Heart left ventricle (tissue), 16 donors: ENCODE measurements at regions not wholly inside any gene's neighbourhood (a gene's known extent, or its start where the extent isn't known, plus 50 kb on each side); places are given as distances from the start of the nearest gene placed in this dataset.
A peak's percentile ranks its signal among the peaks of the same experiment; 100 is the strongest.

Experiments used
- ATAC-seq, 4 donors: fragments of 200-7000 bp; cut with Tn5 transposase; one replicate each; pipeline ENCODE4 v1.9.1; 2020 to 2022; ENCODE audit warnings: moderate library complexity in 4 of 4, mild to moderate bottlenecking in 3 of 4, moderate number of reproducible peaks in 1 of 4
- DNase-seq, 5 donors: peaks; one replicate each; pipeline ENCODE4 v3.0.0-alpha.2; 2020
- H3K27ac ChIP-seq, 12 donors: fragments of 200-600 bp; sonication (generic) in 4 of 12; one replicate each; pipeline versions ENCODE4 v1.5.0 to v1.8.0; 2016 to 2022; ENCODE audit warnings: mild to moderate bottlenecking in 2 of 12
- H3K27me3 ChIP-seq, 9 donors: fragments of 200-600 bp; sonication (generic) in 2 of 9; one replicate each; pipeline versions ENCODE4 v1.5.1 to v1.8.0; 2016 to 2022; ENCODE audit warnings: mild to moderate bottlenecking in 3 of 9
- H3K36me3 ChIP-seq, 9 donors: fragments of 200-600 bp; sonication (generic) in 2 of 9; one replicate each; pipeline versions ENCODE4 v1.5.0 to v1.8.0; 2018 to 2022; ENCODE audit warnings: mild to moderate bottlenecking in 2 of 9
- H3K4me1 ChIP-seq, 12 donors: fragments of 200-600 bp; sonication (generic) in 4 of 12; one replicate each; pipeline versions ENCODE4 v1.5.0 to v1.8.0; 2016 to 2022; ENCODE audit warnings: mild to moderate bottlenecking in 3 of 12
- H3K4me3 ChIP-seq, 12 donors: fragments of 200-600 bp; sonication (generic) in 4 of 12; one replicate each; pipeline versions ENCODE4 v1.5.0 to v1.8.0; 2017 to 2022; ENCODE audit warnings: mild to moderate bottlenecking in 9 of 12, moderate library complexity in 4 of 12
- H3K9me3 ChIP-seq, 12 donors: fragments of 200-600 bp; sonication (generic) in 4 of 12; one replicate each; pipeline versions ENCODE4 v1.5.0 to v1.8.0; 2016 to 2022; ENCODE audit warnings: mild to moderate bottlenecking in 1 of 12
- POLR2A ChIP-seq, 2 donors: fragments of 450-650 bp; IDR thresholded peaks; one replicate each; pipeline ENCODE4 v1.6.1; 2017; ENCODE audit warnings: antibody characterized with exemption in 2 of 2, mild to moderate bottlenecking in 2 of 2, moderate library complexity in 2 of 2
- WGBS, 4 donors: extraction: QIAGEN DNeasy Blood & Tissue Kit in 2 of 4; methylation state at CpG; one replicate each; pipeline versions ENCODE4 v1.1.5 to v1.1.7; 2013 to 2018; 5-methylcytosine and 5-hydroxymethylcytosine counted together
- intact Hi-C, 10 donors: fragments of 100-400 bp; cut with DNase I; formaldehyde crosslinking; loops; one replicate each; pipeline versions ENCODE4 v1.11.1 to v1.14.2; 2022
- TF ChIP-seq, protein P1 (sequence below), 12 donors: fragments of 200-600 bp; sonication (generic) in 4 of 12; IDR thresholded peaks; one replicate each; pipeline versions ENCODE4 v1.5.0 to v1.8.0; 2018 to 2022; ENCODE audit warnings: antibody characterized with exemption in 12 of 12, mild to moderate bottlenecking in 5 of 12
- donor health status: ischemic (EF 13 %, LVEDD 7.1; RV severe dilation, severe dysfunction).
- donor health status: healthy with polysubstance abuse.
- donor health status: DM: no; HTN: yes; CAD: no.
- donor health status: DM: no; HTN: no; CAD: no.
- donor health status: ischemic (EF 25% LVEDD 6.9; RV normal size, moderate dysfunction).
- donor health status: ischemic (EF 25% LVEDD 5.7; RV mildly dilated, moderate dysfunction).
- donor health status: healthy.
- donor health status: DM: yes; HTN: yes; CAD: no.
- donor health status: ischemic (EF 35%, LVEDD 5.7; RV mildly dilated, moderate dysfunction).
- donor health status: nonischemic (EF 11% LVEDD 7.7; RV severe dilation, severe dysfunction).
- donor health status: DM: yes; HTN: yes; CAD: no.
- donor health status: PGD.
- donor health status: ischemic (EF 29% LVEDD 5.4; RV normal size, mild dysfunction).
- donor health status: nonischemic (EF 23%, LVEDD 6.1; RV moderate dilation, normal function).

DNA sequence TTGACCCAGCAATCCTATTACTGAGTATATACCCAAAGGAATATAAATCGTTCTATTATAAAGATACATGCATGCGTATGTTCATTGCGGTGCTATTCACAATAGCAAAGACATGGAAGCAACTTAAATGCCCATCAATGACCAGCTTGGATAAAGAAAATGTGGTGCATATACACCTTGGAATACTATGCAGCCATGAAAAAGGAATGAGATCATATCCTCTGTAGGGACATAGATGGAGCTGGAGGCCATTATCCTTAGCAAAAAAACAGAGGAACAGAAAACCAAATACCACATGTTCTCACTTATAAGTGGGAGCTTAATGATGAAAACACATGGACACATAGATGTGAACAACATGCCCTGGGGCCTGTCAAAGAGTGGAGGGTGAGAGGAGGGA lies 124.1 kb upstream of the AFF2 start:
- no peaks in the 10 kb centered on the region for H3K36me3 ChIP-seq

GRCh38 chrX:148380107-148380506 lies 120.3 kb upstream of the AFF2 start:
- Histone ChIP-seq H3K4me3 (no peak overlapping the region), H3K9me3 (peaks cover 0 to 10% (median 0%) of the 10 kb centered on the region in 12 donors), H3K4me1 (peaks cover 0 to 16% (median 0%) of the 10 kb centered on the region in 12 donors), H3K27ac (peak overlapping the region in 1 of 12 donors; percentile 82), H3K27me3 (no peaks in the 10 kb centered on the region), H3K36me3 (no peaks in the 10 kb centered on the region)
- ATAC-seq (no peak), DNase-seq (no peak)
- no peak for TF ChIP-seq POLR2A (IDR thresholded peaks at IDR 0.05)
- 70 to 88% (median 73%) methylated on average over 3 of the region's 3 CpGs for WGBS, 4 donors
- intact Hi-C loops: no loop called here

More for the DNA sequence above, 124.1 kb upstream of the AFF2 start:
- WGBS, 4 donors: 91 to 99% (median 94%) methylated on average over 3 of the region's 3 CpGs
- TF ChIP-seq POLR2A (IDR thresholded peaks at IDR 0.05): no peak
- TF ChIP-seq, protein P1, sequence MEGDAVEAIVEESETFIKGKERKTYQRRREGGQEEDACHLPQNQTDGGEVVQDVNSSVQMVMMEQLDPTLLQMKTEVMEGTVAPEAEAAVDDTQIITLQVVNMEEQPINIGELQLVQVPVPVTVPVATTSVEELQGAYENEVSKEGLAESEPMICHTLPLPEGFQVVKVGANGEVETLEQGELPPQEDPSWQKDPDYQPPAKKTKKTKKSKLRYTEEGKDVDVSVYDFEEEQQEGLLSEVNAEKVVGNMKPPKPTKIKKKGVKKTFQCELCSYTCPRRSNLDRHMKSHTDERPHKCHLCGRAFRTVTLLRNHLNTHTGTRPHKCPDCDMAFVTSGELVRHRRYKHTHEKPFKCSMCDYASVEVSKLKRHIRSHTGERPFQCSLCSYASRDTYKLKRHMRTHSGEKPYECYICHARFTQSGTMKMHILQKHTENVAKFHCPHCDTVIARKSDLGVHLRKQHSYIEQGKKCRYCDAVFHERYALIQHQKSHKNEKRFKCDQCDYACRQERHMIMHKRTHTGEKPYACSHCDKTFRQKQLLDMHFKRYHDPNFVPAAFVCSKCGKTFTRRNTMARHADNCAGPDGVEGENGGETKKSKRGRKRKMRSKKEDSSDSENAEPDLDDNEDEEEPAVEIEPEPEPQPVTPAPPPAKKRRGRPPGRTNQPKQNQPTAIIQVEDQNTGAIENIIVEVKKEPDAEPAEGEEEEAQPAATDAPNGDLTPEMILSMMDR (IDR thresholded peaks at IDR 0.05): no peak
- ATAC-seq: no peak
- Histone ChIP-seq H3K27ac (no peak overlapping the region), H3K4me1 (peaks cover 0 to 16% (median 0%) of the 10 kb centered on the region in 12 donors), H3K27me3 (no peaks in the 10 kb centered on the region), H3K9me3 (peaks cover 0 to 15% (median 0%) of the 10 kb centered on the region in 12 donors), H3K4me3 (no peak overlapping the region)
- intact Hi-C loops: no loop called here
- DNase-seq: no peak

DNA sequence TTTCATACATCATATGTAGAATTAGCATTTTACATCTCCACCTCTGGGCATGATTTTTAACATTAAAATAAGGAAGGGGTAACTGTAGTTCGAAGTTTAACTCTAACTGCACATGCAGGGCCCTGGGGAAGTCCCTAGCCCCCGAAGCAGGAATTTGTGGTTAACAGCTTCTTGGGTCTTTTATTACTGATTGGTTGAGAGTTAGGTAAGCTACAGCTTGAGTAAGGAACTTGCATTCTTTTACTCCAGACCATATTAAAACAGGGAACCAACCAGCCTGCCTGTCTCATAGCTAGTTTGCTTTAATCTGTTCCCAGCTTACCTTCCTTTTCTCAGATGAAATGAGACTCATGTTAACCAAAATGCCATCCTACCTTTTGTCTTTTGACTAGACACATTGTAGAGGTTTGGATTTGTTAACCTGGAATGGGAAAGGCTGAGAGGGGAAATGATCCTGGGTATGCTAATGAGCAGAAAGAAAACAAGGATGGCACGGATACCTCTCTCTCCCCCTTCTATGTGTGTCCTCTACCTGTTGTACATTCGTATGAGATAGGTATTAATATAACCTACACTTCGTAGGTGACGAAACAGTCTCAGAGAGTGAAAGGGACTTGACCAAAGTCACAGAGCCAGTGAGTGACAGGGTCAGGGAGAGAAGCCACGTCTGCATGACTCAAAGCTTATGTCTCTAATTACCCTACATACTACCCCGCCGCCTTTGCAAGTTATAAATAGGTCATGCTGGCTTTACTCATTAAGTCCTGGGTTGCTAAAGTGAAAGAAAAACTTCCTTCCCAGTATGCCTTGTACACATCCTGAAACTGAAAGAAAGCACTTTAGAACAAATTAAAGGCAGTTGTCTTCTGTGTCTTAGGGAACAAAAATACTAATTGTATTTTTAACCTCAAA lies 119.5 kb upstream of the AFF2 start:
- no peaks in the 10 kb centered on the region for H3K27me3 ChIP-seq
- TF ChIP-seq POLR2A (IDR thresholded peaks at IDR 0.05): no peak
- TF ChIP-seq, protein P1 (IDR thresholded peaks at IDR 0.05): no peak
- H3K36me3 ChIP-seq: no peaks in the 10 kb centered on the region
- ATAC-seq (no peak), DNase-seq (no peak)
- WGBS, 4 donors: 39 to 46% (median 41%) methylated on average over 9 of the region's 9 CpGs
- intact Hi-C loops: no loop called here
- H3K9me3 ChIP-seq: peaks cover 0 to 10% (median 0%) of the 10 kb centered on the region in 12 donors
- H3K4me1 ChIP-seq: peaks cover 0 to 16% (median 0%) of the 10 kb centered on the region in 12 donors
- peak overlapping the region in 1 of 12 donors; percentile 82 for H3K27ac ChIP-seq
- peak overlapping the region in 3 of 12 donors; percentile 15 to 39 (median 23) for H3K4me3 ChIP-seq

DNA sequence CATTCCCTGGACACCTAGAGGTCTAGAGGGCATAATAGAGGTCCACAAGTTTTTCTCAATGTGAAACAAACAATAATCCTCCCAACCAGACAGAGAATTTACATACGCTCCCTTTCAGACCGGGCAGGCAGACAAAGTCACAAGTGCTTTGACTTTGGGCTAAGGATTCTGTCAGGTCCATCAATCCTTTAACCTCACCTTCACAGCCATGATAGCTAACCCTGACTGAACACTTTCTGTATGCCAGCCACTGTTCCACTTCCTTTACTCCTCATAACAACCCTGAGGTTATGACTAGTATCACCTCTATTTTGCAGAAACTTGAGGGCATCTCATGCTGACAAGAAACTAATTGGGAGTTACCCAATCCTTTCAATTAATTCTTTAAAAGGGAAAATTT lies 118.8 kb upstream of the AFF2 start:
- intact Hi-C loops: no loop called here
- ATAC-seq (no peak), DNase-seq (no peak)
- Histone ChIP-seq H3K27me3 (no peaks in the 10 kb centered on the region), H3K4me3 (peak overlapping the region in 3 of 12 donors; percentile 15 to 39 (median 23)), H3K4me1 (peaks cover 0 to 16% (median 0%) of the 10 kb centered on the region in 12 donors), H3K9me3 (peaks cover 0 to 3% (median 0%) of the 10 kb centered on the region in 12 donors), H3K36me3 (no peaks in the 10 kb centered on the region), H3K27ac (peak overlapping the region in 1 of 12 donors; percentile 82)
- TF ChIP-seq, protein P1 (IDR thresholded peaks at IDR 0.05): no peak
- TF ChIP-seq POLR2A (IDR thresholded peaks at IDR 0.05): no peak
- 42 to 70% (median 64%) methylated on average over 2 of the region's 2 CpGs for WGBS, 4 donors
